ENCODE measurements at regions not wholly inside any gene's neighbourhood (a gene's known extent, or its start where the extent isn't known, plus 50 kb on each side); places are given as distances from the start of the nearest gene placed in this dataset.
"Not testable (repeated sequence)": the region's sequence is repeated elsewhere in the genome, so short reads cannot be mapped to it uniquely, and the experiment has no call there.

- no peak for DNase-seq (ENCODE audit: low spot score)
These were observed 154.0 kb downstream of the PRL start for GRCh38 chr6:22142856-22143255.

- no peak for DNase-seq (ENCODE audit: low spot score)
These were observed 151.5 kb downstream of the PRL start for GRCh38 chr6:22145376-22145775.

- DNase-seq (ENCODE audit: low spot score) = no peak
These were observed 150.8 kb downstream of the PRL start for GRCh38 chr6:22145823-22146677.

- no peak for DNase-seq (ENCODE audit: low spot score)
These were observed 150.2 kb downstream of the PRL start for GRCh38 chr6:22146678-22146930.

GRCh38 chr6:22146931-22147701 is 149.7 kb downstream of the PRL start:
- no peak for DNase-seq (ENCODE audit: low spot score)

- no peak for DNase-seq (ENCODE audit: low spot score)
These were observed 148.7 kb downstream of the PRL start for GRCh38 chr6:22147921-22148776.

- DNase-seq (ENCODE audit: low spot score) = no peak
These were observed 147.7 kb downstream of the PRL start for GRCh38 chr6:22149096-22149495.

- no peak for DNase-seq (ENCODE audit: low spot score)
These were observed 147.1 kb downstream of the PRL start for GRCh38 chr6:22149501-22150367.

- DNase-seq (ENCODE audit: low spot score) = no peak
These were observed 146.3 kb downstream of the PRL start for GRCh38 chr6:22150368-22151035.

- DNase-seq (ENCODE audit: low spot score) = no peak
These were observed 144.9 kb downstream of the PRL start for GRCh38 chr6:22151892-22152291.

GRCh38 chr6:22152841-22153240 is 144.0 kb downstream of the PRL start:
- no peak for DNase-seq (ENCODE audit: low spot score)

- no peak for DNase-seq (ENCODE audit: low spot score)
These were observed 143.3 kb downstream of the PRL start for GRCh38 chr6:22153384-22154158.

- DNase-seq (ENCODE audit: low spot score) = no peak
These were observed 141.3 kb downstream of the PRL start for GRCh38 chr6:22155551-22155950.

- no peak for DNase-seq (ENCODE audit: low spot score)
These were observed 139.6 kb downstream of the PRL start for GRCh38 chr6:22157233-22157632.

- no peak for DNase-seq (ENCODE audit: low spot score)
These were observed 132.6 kb downstream of the PRL start for GRCh38 chr6:22164236-22164635.

GRCh38 chr6:22171006-22171405 is 125.8 kb downstream of the PRL start:
- DNase-seq (ENCODE audit: low spot score) = not testable (repeated sequence)

GRCh38 chr6:22171885-22172284 is 125.0 kb downstream of the PRL start:
- not testable (repeated sequence) for DNase-seq (ENCODE audit: low spot score)

- no peak for DNase-seq (ENCODE audit: low spot score)
These were observed 123.5 kb downstream of the PRL start for GRCh38 chr6:22173311-22173710.

- DNase-seq (ENCODE audit: low spot score) = not testable (repeated sequence)
These were observed 116.6 kb downstream of the PRL start for GRCh38 chr6:22180250-22180649.

GRCh38 chr6:22184371-22184770 is 112.5 kb downstream of the PRL start:
- DNase-seq (ENCODE audit: low spot score) = no peak

Measured in ureter (tissue), 1 donor.